ENCODE measurements at regions not wholly inside any gene's neighbourhood (a gene's known extent, or its start where the extent isn't known, plus 50 kb on each side); places are given as distances from the start of the nearest gene placed in this dataset. TPM values are rescaled to one million over a fixed set of nuclear protein-coding genes. Genes with fewer than 3 reads are reported as not detected.
"Not testable (repeated sequence)": the region's sequence is repeated elsewhere in the genome, so short reads cannot be mapped to it uniquely, and the experiment has no call there.

DNA sequence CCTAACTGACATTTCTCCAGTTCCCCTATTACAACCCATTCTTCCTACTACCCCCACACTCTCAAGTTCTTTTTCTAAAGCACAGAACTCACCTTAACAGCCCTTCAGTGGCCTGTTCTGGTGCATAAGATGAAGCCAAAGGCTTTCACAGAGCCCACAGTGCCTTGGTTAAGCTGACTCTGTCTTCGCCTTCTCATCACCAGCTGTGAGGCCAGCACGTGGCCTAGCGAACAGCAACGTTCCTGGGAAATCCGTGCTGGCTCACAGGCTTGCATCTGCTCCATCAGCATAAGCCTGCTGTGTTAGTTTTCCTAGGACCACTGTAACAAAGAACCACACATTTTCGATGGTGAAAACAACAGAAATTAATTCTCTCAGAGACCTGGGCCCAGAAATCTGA lies 67.9 kb upstream of the LPAR1 start:
- Mint-ChIP-seq H3K27ac (no peak overlapping the region), H3K9me3 (ENCODE audit: low read depth) (no peaks in the 10 kb centered on the region), H3K27me3 (no peaks in the 10 kb centered on the region), H3K36me3 (no peaks in the 10 kb centered on the region), H3K4me1 (no peaks in the 10 kb centered on the region), H3K4me3 (no peak overlapping the region)
- CTCF ChIA-PET = no interaction called here
- ATAC-seq (no peak), DNase-seq (no peak)

DNA sequence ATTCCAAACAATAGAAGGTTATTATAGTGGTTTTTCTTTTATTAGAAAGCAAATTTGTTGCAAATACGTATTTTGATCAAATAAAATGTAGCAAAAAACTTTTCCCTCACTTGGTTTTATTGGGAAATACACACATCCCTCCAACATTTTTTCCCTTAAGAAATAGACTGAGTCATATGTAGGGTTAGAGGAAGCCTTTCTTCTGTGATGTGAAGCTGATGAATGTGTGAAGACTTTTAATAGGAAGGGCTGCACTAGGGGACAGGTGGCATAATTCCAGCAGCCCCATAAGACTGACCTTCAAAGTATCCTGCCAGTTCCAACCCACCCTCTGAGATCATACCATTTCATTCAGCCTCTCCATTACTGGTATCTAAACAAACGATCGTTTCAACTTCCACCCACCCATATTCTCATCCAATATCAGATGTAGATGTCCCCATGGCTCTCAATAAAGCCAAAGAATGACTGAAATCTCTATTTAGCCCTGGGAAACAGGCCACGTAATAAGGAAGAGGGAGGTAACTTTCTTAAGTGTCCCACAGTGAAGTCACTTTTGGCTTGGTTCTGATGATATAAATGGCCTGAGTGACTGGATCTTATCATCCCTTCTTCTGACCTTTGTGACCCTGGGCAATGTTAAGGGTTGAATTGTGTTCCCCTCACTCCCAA lies 64.7 kb upstream of the LPAR1 start:
- H3K36me3 Mint-ChIP-seq = no peaks in the 10 kb centered on the region
- no peak overlapping the region for H3K27ac Mint-ChIP-seq
- H3K4me1 Mint-ChIP-seq = no peaks in the 10 kb centered on the region
- CTCF ChIA-PET = no interaction called here
- H3K9me3 Mint-ChIP-seq (ENCODE audit: low read depth) = no peaks in the 10 kb centered on the region
- ATAC-seq = no peak
- H3K4me3 Mint-ChIP-seq = no peak overlapping the region
- no peaks in the 10 kb centered on the region for H3K27me3 Mint-ChIP-seq
- DNase-seq = no peak

DNA sequence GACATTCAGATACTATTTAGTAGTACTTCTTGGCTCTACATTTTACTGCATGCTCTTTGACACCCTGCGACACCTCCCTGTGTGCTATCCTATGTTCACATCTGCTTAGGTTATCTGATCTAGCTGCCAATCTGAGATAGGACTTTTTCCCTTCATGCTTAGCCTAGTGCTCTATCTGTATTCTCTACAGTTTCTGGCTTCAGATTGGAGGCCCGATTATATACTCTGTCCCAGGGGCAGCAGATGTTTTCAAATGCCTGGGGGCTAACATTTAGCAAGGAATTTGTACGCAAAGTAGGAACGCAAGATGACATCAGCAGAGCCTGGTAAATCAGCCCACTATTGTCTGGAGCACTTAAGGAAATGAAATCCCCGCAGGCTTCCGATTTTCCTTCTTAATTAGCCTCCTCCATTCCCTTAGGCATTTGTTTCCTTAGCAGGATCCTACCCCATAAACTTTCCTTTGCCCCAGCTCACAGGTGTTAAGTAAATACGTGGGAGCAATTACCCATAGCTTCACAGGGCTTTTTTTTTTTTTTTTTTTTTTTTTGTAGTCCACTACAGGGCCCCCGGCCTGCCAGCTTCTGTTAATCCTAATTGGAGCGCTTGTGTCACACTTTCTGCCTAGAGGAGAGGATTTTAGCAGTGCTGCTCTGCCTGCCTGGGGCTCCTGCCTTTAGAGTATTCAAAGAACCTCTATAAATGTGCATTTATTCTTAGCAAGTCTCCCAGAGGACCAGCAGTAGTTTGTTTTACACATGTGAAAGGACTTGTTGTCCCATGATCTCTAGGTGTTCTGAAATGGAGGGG lies 61.1 kb upstream of the LPAR1 start:
- Mint-ChIP-seq H3K36me3 (no peaks in the 10 kb centered on the region), H3K9me3 (ENCODE audit: low read depth) (no peaks in the 10 kb centered on the region), H3K27me3 (no peaks in the 10 kb centered on the region), H3K4me3 (no peak overlapping the region), H3K4me1 (no peaks in the 10 kb centered on the region), H3K27ac (no peak overlapping the region)
- CTCF ChIA-PET = no interaction called here
- ATAC-seq = no peak
- DNase-seq = no peak

DNA sequence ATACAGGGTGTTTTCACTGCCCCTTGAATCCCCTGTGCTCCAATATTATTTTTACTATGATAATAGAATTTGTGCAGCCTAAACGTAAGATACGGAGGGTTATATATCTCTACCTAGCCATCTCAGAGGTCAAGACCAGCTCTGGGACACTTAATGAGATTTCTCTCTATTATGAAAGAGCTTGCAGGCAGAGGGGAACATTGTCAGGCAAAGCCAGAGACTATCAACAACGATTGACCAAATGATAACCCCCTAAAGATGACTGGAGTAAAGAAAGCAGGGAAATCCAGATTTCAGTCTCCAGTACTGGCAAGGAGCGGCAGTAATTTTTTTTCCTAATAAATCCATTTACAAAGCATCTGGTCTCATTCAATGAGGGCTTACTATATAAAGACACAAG lies 59.8 kb upstream of the LPAR1 start:
- Mint-ChIP-seq H3K36me3 (no peaks in the 10 kb centered on the region), H3K27me3 (no peaks in the 10 kb centered on the region), H3K4me1 (no peaks in the 10 kb centered on the region), H3K4me3 (no peak overlapping the region), H3K27ac (no peak overlapping the region), H3K9me3 (ENCODE audit: low read depth) (no peaks in the 10 kb centered on the region)
- ATAC-seq (no peak), DNase-seq (no peak)
- CTCF ChIA-PET = no interaction called here

DNA sequence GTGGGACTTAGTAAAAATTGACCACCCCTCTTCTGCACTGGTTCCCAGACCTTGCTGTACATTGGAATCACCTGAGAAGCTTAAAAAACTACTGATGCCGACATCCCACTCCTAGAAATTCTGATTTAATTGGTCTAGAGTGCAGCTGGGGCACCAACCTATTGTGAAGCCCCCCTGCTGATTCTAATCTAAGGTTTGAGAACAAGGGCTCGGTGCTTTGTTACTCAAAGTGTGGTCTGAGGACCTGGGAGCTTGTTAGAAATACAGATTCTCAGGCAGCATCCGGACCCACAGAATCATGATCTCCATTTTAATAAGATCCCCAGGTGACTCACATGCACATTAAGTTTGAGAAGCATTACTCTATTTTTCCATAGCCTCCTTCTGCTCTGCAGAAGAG lies 57.8 kb upstream of the LPAR1 start:
- H3K4me3 Mint-ChIP-seq = no peak overlapping the region
- DNase-seq (no peak), ATAC-seq (no peak)
- CTCF ChIA-PET = no interaction called here
- no peaks in the 10 kb centered on the region for H3K4me1 Mint-ChIP-seq
- no peak overlapping the region for H3K27ac Mint-ChIP-seq
- no peaks in the 10 kb centered on the region for H3K9me3 Mint-ChIP-seq (ENCODE audit: low read depth)
- no peaks in the 10 kb centered on the region for H3K36me3 Mint-ChIP-seq
- no peaks in the 10 kb centered on the region for H3K27me3 Mint-ChIP-seq

DNA sequence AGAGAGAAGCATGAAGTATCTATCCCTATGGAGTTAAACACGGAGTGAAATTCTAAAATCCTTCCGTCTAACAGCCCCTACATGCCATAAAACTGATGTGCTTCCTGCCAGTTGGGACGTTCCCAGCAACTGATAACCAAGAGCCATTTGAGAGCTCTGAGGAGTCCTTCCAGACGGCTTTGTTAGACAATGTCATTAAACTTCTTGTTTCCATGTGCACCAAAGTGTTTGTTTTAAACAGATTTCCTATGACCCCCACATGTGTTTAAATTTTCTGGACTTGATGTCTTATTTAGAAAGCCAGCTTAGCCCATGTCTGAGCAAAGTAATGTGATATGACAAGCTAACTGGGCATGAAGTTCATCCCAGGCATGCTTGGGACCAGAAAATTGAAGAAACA lies 57.2 kb upstream of the LPAR1 start:
- H3K36me3 Mint-ChIP-seq = no peaks in the 10 kb centered on the region
- H3K27ac Mint-ChIP-seq = no peak overlapping the region
- no peaks in the 10 kb centered on the region for H3K9me3 Mint-ChIP-seq (ENCODE audit: low read depth)
- DNase-seq = no peak
- ATAC-seq = no peak
- no peaks in the 10 kb centered on the region for H3K4me1 Mint-ChIP-seq
- H3K27me3 Mint-ChIP-seq = no peaks in the 10 kb centered on the region
- CTCF ChIA-PET = no interaction called here
- H3K4me3 Mint-ChIP-seq = no peak overlapping the region

- H3K4me3 Mint-ChIP-seq = no peak overlapping the region
- no peaks in the 10 kb centered on the region for H3K4me1 Mint-ChIP-seq
- CTCF ChIA-PET = no interaction called here
- ATAC-seq (no peak), DNase-seq (no peak)
- H3K27me3 Mint-ChIP-seq = no peaks in the 10 kb centered on the region
- H3K9me3 Mint-ChIP-seq (ENCODE audit: low read depth) = no peaks in the 10 kb centered on the region
- no peak overlapping the region for H3K27ac Mint-ChIP-seq
- no peaks in the 10 kb centered on the region for H3K36me3 Mint-ChIP-seq
These were observed 56.7 kb upstream of the LPAR1 start for GRCh38 chr9:111094958-111095357.

DNA sequence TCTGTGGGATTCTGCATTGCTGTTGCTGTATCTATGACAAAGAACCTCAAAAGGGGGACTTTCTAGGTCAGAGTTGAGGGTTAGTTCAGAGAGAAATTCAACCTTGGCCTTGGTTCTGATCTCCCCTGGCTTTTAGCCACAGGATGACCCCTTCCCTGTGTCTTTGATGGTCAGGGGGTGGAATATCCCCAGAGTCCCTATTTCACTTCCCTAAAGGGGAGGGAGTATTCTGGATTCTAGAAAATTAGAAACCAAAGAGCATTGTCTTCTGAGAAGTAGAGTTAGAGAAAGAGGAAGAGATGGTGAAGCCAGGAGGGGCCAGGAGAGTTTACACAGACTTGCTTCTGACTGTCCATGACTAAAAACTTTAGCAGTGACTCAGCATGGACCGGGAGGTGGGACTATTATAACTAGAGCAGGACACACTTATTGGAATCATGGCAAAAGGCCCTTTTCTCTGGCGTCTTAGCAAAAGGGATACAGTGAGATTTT lies 56.2 kb upstream of the LPAR1 start:
- H3K27ac Mint-ChIP-seq = no peak overlapping the region
- no peaks in the 10 kb centered on the region for H3K9me3 Mint-ChIP-seq (ENCODE audit: low read depth)
- no peak for ATAC-seq
- H3K4me1 Mint-ChIP-seq = no peaks in the 10 kb centered on the region
- CTCF ChIA-PET = no interaction called here
- H3K27me3 Mint-ChIP-seq = no peaks in the 10 kb centered on the region
- no peak overlapping the region for H3K4me3 Mint-ChIP-seq
- no peaks in the 10 kb centered on the region for H3K36me3 Mint-ChIP-seq
- DNase-seq = no peak

GRCh38 chr9:111092167-111092566 lies 53.9 kb upstream of the LPAR1 start:
- H3K36me3 Mint-ChIP-seq; H3K4me3 Mint-ChIP-seq; H3K27me3 Mint-ChIP-seq; DNase-seq; H3K9me3 Mint-ChIP-seq (ENCODE audit: low read depth); ATAC-seq; H3K27ac Mint-ChIP-seq; CTCF ChIA-PET; H3K4me1 Mint-ChIP-seq: not testable (repeated sequence)

Small RNA genes in the stretch of these regions (microRNA-seq; reads per million reads assigned to microRNA genes)
- gene MIR7702 = not detected

Data from activated CD8-positive, alpha-beta memory T cell treated with anti-CD3 and anti-CD28 coated beads, Interleukin-2, amount 10 ng/mL, durations not matched to agents 7 days and 5 days (primary cell).